GM23248 (cell line): ENCODE measurements at regions not wholly inside any gene's neighbourhood (a gene's known extent, or its start where the extent isn't known, plus 50 kb on each side); places are given as distances from the start of the nearest gene placed in this dataset.

Experiments
- DNase-seq: peaks from one replicate; pipeline ENCODE4 v3.0.0-alpha.2; 2015
- H2AFZ ChIP-seq: fragments of 200-600 bp; sonication (generic); 2 replicates; pipeline ENCODE4 v1.6.1; 2016; ENCODE audit warnings: antibody characterized with exemption
- H3F3A ChIP-seq: fragments of 200-600 bp; sonication (generic); 2 replicates; pipeline ENCODE4 v1.6.1; 2016; ENCODE audit warnings: mild to moderate bottlenecking, antibody characterized with exemption, mixed run types; ENCODE audit not compliant: insufficient read depth
- H3K27ac ChIP-seq: fragments of 200-600 bp; sonication (generic); 2 replicates; pipeline ENCODE4 v1.5.1; 2016; ENCODE audit warnings: mild to moderate bottlenecking
- H3K27me3 ChIP-seq: fragments of 200-600 bp; sonication (generic); replicated peaks from 2 replicates; pipeline ENCODE4 v1.6.1; 2016; ENCODE audit warnings: mild to moderate bottlenecking; ENCODE audit not compliant: insufficient read depth
- H3K36me3 ChIP-seq: fragments of 200-600 bp; sonication (generic); 2 replicates; pipeline ENCODE4 v1.6.1; 2016; ENCODE audit warnings: low read depth, mild to moderate bottlenecking
- H3K4me1 ChIP-seq: fragments of 200-600 bp; sonication (generic); 2 replicates; pipeline ENCODE4 v1.6.1; 2016; ENCODE audit warnings: mild to moderate bottlenecking; ENCODE audit not compliant: insufficient read depth
- H3K4me2 ChIP-seq: fragments of 200-600 bp; sonication (generic); one replicate; pipeline ENCODE4 v1.6.1; 2016; ENCODE audit warnings: mild to moderate bottlenecking; ENCODE audit not compliant: unreplicated experiment
- H3K4me3 ChIP-seq: fragments of 200-600 bp; sonication (generic); 2 replicates; pipeline ENCODE4 v1.5.1; 2016; ENCODE audit warnings: mild to moderate bottlenecking
- H3K79me2 ChIP-seq: fragments of 200-600 bp; sonication (generic); 2 replicates; pipeline ENCODE4 v1.6.1; 2016; ENCODE audit warnings: mild to moderate bottlenecking; ENCODE audit not compliant: insufficient read depth
- H3K9ac ChIP-seq: fragments of 200-600 bp; sonication (generic); 2 replicates; pipeline ENCODE4 v1.6.1; 2016; ENCODE audit warnings: mild to moderate bottlenecking
- H3K9me2 ChIP-seq: fragments of 200-600 bp; sonication (generic); 2 replicates; pipeline ENCODE4 v1.6.1; 2016; ENCODE audit warnings: mixed run types, mild to moderate bottlenecking, moderate library complexity; ENCODE audit not compliant: insufficient read depth
- H3K9me3 ChIP-seq: fragments of 200-600 bp; sonication (generic); one replicate; pipeline ENCODE4 v1.6.1; 2017; ENCODE audit warnings: low read depth
- H4K20me1 ChIP-seq: fragments of 200-600 bp; sonication (generic); 2 replicates; pipeline ENCODE4 v1.6.0; 2016; ENCODE audit not compliant: insufficient read depth
- EZH2 ChIP-seq: fragments of 200-600 bp; sonication (generic); IDR thresholded peaks from 2 replicates; pipeline ENCODE4 v1.6.1; 2018; ENCODE audit warnings: antibody characterized with exemption, mild to moderate bottlenecking; ENCODE audit not compliant: insufficient read depth, poor library complexity, severe bottlenecking
- EZH2phosphoT487 ChIP-seq: fragments of 200-600 bp; sonication (generic); IDR thresholded peaks from 2 replicates; pipeline ENCODE4 v1.6.1; 2018; ENCODE audit warnings: antibody characterized with exemption, moderate library complexity, mild to moderate bottlenecking, low read depth; ENCODE audit not compliant: insufficient read depth
- WGBS, 2 experiments: methylation state at CpG; one replicate each; pipeline ENCODE4 v1.1.6; 2015 to 2017; ENCODE audit warnings: low lambda C conversion rate in 2 of 2, low coverage in 1 of 2; ENCODE audit errors: missing lambda C conversion rate in 2 of 2; 5-methylcytosine and 5-hydroxymethylcytosine counted together
- in situ Hi-C: fragments of 300-500 bp; cut with MboI; formaldehyde crosslinking; loops from 2 replicates; pipeline ENCODE4 v1.15.0; 2020

GRCh38 chr2:11974573-11974972 is 228.1 kb downstream of the LPIN1 start:
- Histone ChIP-seq H3K9ac (no peak overlapping the region), H4K20me1 (no peaks in the 10 kb centered on the region), H3K4me3 (no peak overlapping the region), H3K27me3 (peaks cover 23% of the 10 kb centered on the region), H3K4me2 (no peak overlapping the region), H3K9me3 (no peaks in the 10 kb centered on the region), H2AFZ (no peak overlapping the region), H3K9me2 (no peaks in the 10 kb centered on the region), H3F3A (no peaks in the 10 kb centered on the region), H3K27ac (no peak overlapping the region), H3K79me2 (no peaks in the 10 kb centered on the region), H3K4me1 (no peaks in the 10 kb centered on the region), H3K36me3 (no peaks in the 10 kb centered on the region)
- DNase-seq = no peak
- in situ Hi-C loops = no loop called here
- 43 to 50% methylated on average over 1 of the region's 1 CpG for WGBS, 2 experiments
- no peak for TF ChIP-seq EZH2
- TF ChIP-seq EZH2phosphoT487 = no peak

GRCh38 chr2:11975373-11975772 is 228.9 kb downstream of the LPIN1 start:
- no peaks in the 10 kb centered on the region for H3K36me3 ChIP-seq
- H3K4me2 ChIP-seq = no peak overlapping the region
- no peak overlapping the region for H3K9ac ChIP-seq
- no peaks in the 10 kb centered on the region for H3K9me3 ChIP-seq
- no peak overlapping the region for H3K27ac ChIP-seq
- no peaks in the 10 kb centered on the region for H3K9me2 ChIP-seq
- H3K27me3 ChIP-seq = peaks cover 17% of the 10 kb centered on the region
- no peaks in the 10 kb centered on the region for H3K4me1 ChIP-seq
- in situ Hi-C loops = no loop called here
- H3K79me2 ChIP-seq = no peaks in the 10 kb centered on the region
- DNase-seq = no peak
- H2AFZ ChIP-seq = no peak overlapping the region
- no peak overlapping the region for H3K4me3 ChIP-seq
- H4K20me1 ChIP-seq = no peaks in the 10 kb centered on the region
- no peak for TF ChIP-seq EZH2
- no peak for TF ChIP-seq EZH2phosphoT487
- no peaks in the 10 kb centered on the region for H3F3A ChIP-seq
- WGBS, 2 experiments = 33 to 53% methylated on average over 1 of the region's 1 CpG

- Histone ChIP-seq H3K9ac (no peak overlapping the region), H3K9me2 (no peaks in the 10 kb centered on the region), H2AFZ (no peak overlapping the region), H3K36me3 (no peaks in the 10 kb centered on the region), H3F3A (no peaks in the 10 kb centered on the region), H3K4me1 (no peaks in the 10 kb centered on the region), H3K4me3 (no peak overlapping the region), H3K27me3 (peaks cover 14% of the 10 kb centered on the region), H3K9me3 (no peaks in the 10 kb centered on the region), H3K27ac (no peak overlapping the region), H3K4me2 (no peak overlapping the region), H3K79me2 (no peaks in the 10 kb centered on the region), H4K20me1 (no peaks in the 10 kb centered on the region)
- DNase-seq = no peak
- TF ChIP-seq EZH2 = no peak
- no peak for TF ChIP-seq EZH2phosphoT487
- in situ Hi-C loops = no loop called here
Observed at GRCh38 chr2:11976073-11976472, 229.6 kb downstream of the LPIN1 start.

- no peak overlapping the region for H3K4me3 ChIP-seq
- H3K79me2 ChIP-seq = no peaks in the 10 kb centered on the region
- peaks cover 8% of the 10 kb centered on the region for H3K27me3 ChIP-seq
- no peak overlapping the region for H3K27ac ChIP-seq
- in situ Hi-C loops = no loop called here
- WGBS, 2 experiments = 61 to 63% methylated on average over 8 of the region's 8 CpGs
- H3K36me3 ChIP-seq = no peaks in the 10 kb centered on the region
- no peaks in the 10 kb centered on the region for H3F3A ChIP-seq
- no peaks in the 10 kb centered on the region for H3K9me3 ChIP-seq
- H2AFZ ChIP-seq = no peak overlapping the region
- H4K20me1 ChIP-seq = no peaks in the 10 kb centered on the region
- no peaks in the 10 kb centered on the region for H3K4me1 ChIP-seq
- H3K9ac ChIP-seq = no peak overlapping the region
- no peak for DNase-seq
- no peaks in the 10 kb centered on the region for H3K9me2 ChIP-seq
- no peak for TF ChIP-seq EZH2phosphoT487
- TF ChIP-seq EZH2 = no peak
- no peak overlapping the region for H3K4me2 ChIP-seq
Observed at GRCh38 chr2:11977766-11978524, 231.5 kb downstream of the LPIN1 start.

GRCh38 chr2:11980809-11981208 is 234.4 kb downstream of the LPIN1 start:
- Histone ChIP-seq H3F3A (no peaks in the 10 kb centered on the region), H3K9me2 (no peaks in the 10 kb centered on the region), H3K4me3 (no peak overlapping the region), H4K20me1 (no peaks in the 10 kb centered on the region), H2AFZ (no peak overlapping the region), H3K27me3 (peaks cover 7% of the 10 kb centered on the region; the same call in 1 of the 2 replicates), H3K9me3 (no peaks in the 10 kb centered on the region), H3K36me3 (no peaks in the 10 kb centered on the region), H3K79me2 (no peaks in the 10 kb centered on the region), H3K27ac (no peak overlapping the region), H3K4me2 (no peak overlapping the region), H3K9ac (no peak overlapping the region), H3K4me1 (no peaks in the 10 kb centered on the region)
- WGBS, 2 experiments = 77 to 88% methylated on average over 9 of the region's 9 CpGs
- in situ Hi-C loops = no loop called here
- no peak for DNase-seq
- TF ChIP-seq EZH2 = no peak
- no peak for TF ChIP-seq EZH2phosphoT487
